Prostate gland (tissue), 2 donors: ENCODE measurements at regions not wholly inside any gene's neighbourhood (a gene's known extent, or its start where the extent isn't known, plus 50 kb on each side); places are given as distances from the start of the nearest gene placed in this dataset.

Experiments
- DNase-seq: peaks from one replicate; pipeline ENCODE4 v3.0.0-alpha.2; 2019; ENCODE audit warnings: low spot score
- H3K27ac ChIP-seq, 2 donors: fragments of 200-600 bp; sonication (generic); 2 replicates each; pipeline ENCODE4 v1.5.1; 2017 to 2019
- H3K27me3 ChIP-seq: fragments of 200-600 bp; sonication (generic); replicated peaks from 2 replicates; pipeline ENCODE4 v1.5.1; 2019; ENCODE audit not compliant: insufficient read depth
- H3K36me3 ChIP-seq, 2 donors: fragments of 200-600 bp; sonication (generic); 1 replicate in 1 of 2; 2 replicates in 1 of 2; pipeline versions ENCODE4 v1.5.1 to v1.8.1; 2017 to 2019
- H3K4me1 ChIP-seq: fragments of 200-600 bp; sonication (generic); replicated peaks from 2 replicates; pipeline ENCODE4 v1.5.1; 2019
- H3K4me3 ChIP-seq, 2 donors: fragments of 200-600 bp; sonication (generic); 2 replicates each; pipeline ENCODE4 v1.5.1; 2017 to 2019
- H3K9me3 ChIP-seq: fragments of 200-600 bp; sonication (generic); 2 replicates; pipeline ENCODE4 v1.5.1; 2017
- POLR2A ChIP-seq: fragments of 450-650 bp; IDR thresholded peaks from one replicate; pipeline ENCODE4 v1.6.1; 2016; ENCODE audit warnings: antibody characterized with exemption, mild to moderate bottlenecking
- POLR2AphosphoS5 ChIP-seq: sonication (generic); formaldehyde crosslinking; IDR thresholded peaks from one replicate; pipeline ENCODE4 v1.6.1; 2017; ENCODE audit warnings: antibody characterized with exemption
- WGBS: methylation state at CpG from one replicate; pipeline ENCODE4 v1.1.5; 2018; 5-methylcytosine and 5-hydroxymethylcytosine counted together
- intact Hi-C: fragments of 100-400 bp; cut with DNase I; formaldehyde crosslinking; loops from one replicate; pipeline ENCODE4 v1.14.2; 2022
- TF ChIP-seq, protein P1 (sequence below), 4 experiments: fragments of 200-600 bp in 2 of 4; fragments of 450-650 bp in 2 of 4; sonication (generic) in 2 of 4; IDR thresholded peaks; 1 replicate in 3 of 4; 2 replicates in 1 of 4; pipeline ENCODE4 v1.5.1; 2016 to 2019; ENCODE audit warnings: antibody characterized with exemption in 4 of 4, mild to moderate bottlenecking in 2 of 4, moderate library complexity in 2 of 4

DNA sequence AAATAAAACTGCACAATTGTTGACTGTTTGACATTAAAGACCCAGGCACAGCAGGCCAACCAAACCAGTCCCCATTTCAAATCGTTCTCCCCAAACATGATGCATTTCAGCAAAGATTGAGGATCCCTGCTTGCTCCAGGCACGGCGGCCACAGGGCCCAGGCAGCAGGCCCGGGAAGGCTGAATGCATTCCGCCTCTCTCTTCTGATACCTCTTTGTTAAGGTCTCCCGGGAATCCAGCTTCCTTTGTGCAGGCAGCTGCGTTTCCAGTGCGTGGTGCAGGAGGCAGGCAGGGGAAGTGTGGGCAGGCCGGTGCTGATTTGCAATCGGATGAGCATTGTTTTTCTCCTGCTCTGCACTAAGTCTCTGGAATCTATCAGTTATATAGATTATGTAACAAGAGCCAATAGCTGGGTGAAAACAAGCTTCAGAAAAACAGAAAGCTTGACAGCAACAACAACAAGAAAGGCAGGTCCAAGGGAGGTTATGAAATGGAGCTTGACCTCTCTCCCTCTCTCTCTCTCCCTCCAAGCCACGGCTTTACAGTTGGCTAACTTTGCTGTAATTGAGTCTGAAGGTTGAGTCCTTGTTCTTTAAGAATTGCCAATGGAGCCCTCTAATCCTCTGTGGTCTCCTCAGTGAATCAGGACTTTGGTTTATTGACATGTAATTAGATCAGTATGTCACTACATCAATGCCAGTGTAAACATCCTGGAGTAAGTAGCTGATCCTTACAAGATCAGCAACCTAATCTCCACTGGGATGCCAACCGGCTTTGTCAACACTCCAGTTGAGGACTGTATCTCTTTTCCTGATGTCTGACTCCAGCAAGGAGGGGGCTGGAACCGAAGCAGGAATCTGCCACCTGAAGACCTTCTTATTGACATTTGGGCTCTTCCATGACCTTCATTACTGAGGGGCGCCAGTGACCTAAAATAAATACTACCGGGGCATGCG lies 338.0 kb downstream of the TEX29 start:
- Histone ChIP-seq H3K27ac (no peak overlapping the region), H3K36me3 (no peaks in the 10 kb centered on the region), H3K27me3 (no peaks in the 10 kb centered on the region), H3K4me1 (no peaks in the 10 kb centered on the region), H3K4me3 (no peak overlapping the region), H3K9me3 (no peaks in the 10 kb centered on the region)
- intact Hi-C loops: no loop called here
- peak; percentile 38 for TF ChIP-seq POLR2AphosphoS5
- no peak for TF ChIP-seq POLR2A
- 53% methylated on average over 16 of the region's 16 CpGs for WGBS
- DNase-seq: no peak

DNA sequence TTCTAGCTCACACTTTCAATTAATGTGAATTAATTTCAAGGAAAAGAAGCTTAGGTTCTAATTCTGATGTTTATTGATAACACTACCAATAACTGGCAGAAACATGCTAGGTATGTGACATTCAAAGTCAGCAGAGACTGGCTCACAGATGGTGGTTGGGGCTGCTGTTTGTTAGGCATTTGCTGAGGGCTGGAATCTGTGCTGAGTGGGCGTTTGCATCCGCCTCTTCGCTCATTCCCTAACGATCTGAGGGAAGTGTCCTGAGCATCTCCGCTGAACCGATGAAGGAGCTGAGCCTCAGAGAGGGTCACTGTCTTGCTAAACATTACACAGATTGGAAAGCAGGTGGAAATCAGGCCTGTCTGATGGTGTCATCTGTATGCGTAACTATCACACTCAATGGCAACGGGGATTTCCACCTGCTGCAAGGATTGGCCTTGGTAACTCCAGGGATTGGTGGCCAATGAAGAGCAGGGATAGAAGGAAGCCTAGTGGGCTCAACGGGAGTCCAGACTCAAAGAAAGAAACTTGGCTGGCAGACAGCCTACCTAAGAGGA lies 338.9 kb downstream of the TEX29 start:
- Histone ChIP-seq H3K36me3 (no peaks in the 10 kb centered on the region), H3K27me3 (no peaks in the 10 kb centered on the region), H3K9me3 (no peaks in the 10 kb centered on the region), H3K27ac (no peak overlapping the region), H3K4me3 (no peak overlapping the region), H3K4me1 (no peaks in the 10 kb centered on the region)
- intact Hi-C loops: no loop called here
- TF ChIP-seq, protein P1, sequence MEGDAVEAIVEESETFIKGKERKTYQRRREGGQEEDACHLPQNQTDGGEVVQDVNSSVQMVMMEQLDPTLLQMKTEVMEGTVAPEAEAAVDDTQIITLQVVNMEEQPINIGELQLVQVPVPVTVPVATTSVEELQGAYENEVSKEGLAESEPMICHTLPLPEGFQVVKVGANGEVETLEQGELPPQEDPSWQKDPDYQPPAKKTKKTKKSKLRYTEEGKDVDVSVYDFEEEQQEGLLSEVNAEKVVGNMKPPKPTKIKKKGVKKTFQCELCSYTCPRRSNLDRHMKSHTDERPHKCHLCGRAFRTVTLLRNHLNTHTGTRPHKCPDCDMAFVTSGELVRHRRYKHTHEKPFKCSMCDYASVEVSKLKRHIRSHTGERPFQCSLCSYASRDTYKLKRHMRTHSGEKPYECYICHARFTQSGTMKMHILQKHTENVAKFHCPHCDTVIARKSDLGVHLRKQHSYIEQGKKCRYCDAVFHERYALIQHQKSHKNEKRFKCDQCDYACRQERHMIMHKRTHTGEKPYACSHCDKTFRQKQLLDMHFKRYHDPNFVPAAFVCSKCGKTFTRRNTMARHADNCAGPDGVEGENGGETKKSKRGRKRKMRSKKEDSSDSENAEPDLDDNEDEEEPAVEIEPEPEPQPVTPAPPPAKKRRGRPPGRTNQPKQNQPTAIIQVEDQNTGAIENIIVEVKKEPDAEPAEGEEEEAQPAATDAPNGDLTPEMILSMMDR (IDR thresholded peaks at IDR 0.05): no peak
- TF ChIP-seq POLR2A (no peak), POLR2AphosphoS5 (no peak)
- WGBS: 83% methylated on average over 9 of the region's 9 CpGs
- no peak for DNase-seq

DNA sequence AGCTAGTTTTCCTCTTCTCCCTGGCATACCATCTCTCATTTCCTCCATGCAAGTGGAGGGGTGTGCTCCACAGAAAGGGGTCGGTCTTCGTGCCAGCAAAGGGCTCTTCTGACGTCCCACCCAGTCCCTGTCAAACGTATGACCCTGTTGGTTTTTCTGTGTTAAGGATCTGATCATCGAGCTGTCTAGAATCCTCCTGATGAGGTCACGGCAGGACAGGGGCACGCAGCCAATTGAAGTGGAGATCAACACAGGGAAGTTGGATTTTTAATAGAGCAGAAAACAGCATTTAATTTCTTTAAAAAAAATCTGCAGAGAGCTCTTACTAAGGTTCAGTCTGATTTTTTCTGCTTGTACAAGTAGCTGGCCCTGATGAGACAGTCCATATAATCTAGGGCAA lies 339.4 kb downstream of the TEX29 start:
- 75% methylated on average over 7 of the region's 7 CpGs for WGBS
- Histone ChIP-seq H3K36me3 (no peaks in the 10 kb centered on the region), H3K4me1 (no peaks in the 10 kb centered on the region), H3K9me3 (no peaks in the 10 kb centered on the region), H3K4me3 (no peak overlapping the region), H3K27ac (no peak overlapping the region), H3K27me3 (no peaks in the 10 kb centered on the region)
- DNase-seq: no peak
- TF ChIP-seq POLR2AphosphoS5: no peak
- TF ChIP-seq, protein P1 (IDR thresholded peaks at IDR 0.05): no peak
- no peak for TF ChIP-seq POLR2A
- intact Hi-C loops: no loop called here

DNA sequence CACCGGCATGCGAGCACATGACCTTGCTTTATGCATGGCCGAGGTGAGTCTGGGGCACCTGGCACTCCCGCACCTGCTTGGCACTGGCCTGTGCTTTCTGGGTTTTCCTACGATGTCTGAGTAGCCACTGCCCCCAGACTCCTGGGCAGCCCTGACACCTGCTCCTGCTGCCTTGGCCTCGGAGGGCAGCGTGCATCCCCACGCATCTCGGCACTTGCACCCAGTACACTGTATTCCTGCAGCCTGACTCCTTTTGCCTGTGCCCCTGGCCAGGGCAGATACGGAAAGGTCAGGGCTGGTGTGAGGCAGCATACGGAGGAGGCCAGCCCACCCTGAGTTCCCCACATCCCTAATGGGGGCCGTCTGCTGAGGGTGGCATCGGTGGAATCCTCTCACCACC lies 340.6 kb downstream of the TEX29 start:
- intact Hi-C loops: no loop called here
- H3K9me3 ChIP-seq: no peaks in the 10 kb centered on the region
- no peaks in the 10 kb centered on the region for H3K4me1 ChIP-seq
- WGBS: 82% methylated on average over 12 of the region's 13 CpGs
- H3K4me3 ChIP-seq: no peak overlapping the region
- no peaks in the 10 kb centered on the region for H3K27me3 ChIP-seq
- TF ChIP-seq POLR2A (no peak), POLR2AphosphoS5 (no peak)
- TF ChIP-seq, protein P1 (IDR thresholded peaks at IDR 0.05): no peak
- no peaks in the 10 kb centered on the region for H3K36me3 ChIP-seq
- H3K27ac ChIP-seq: no peak overlapping the region
- DNase-seq: no peak

DNA sequence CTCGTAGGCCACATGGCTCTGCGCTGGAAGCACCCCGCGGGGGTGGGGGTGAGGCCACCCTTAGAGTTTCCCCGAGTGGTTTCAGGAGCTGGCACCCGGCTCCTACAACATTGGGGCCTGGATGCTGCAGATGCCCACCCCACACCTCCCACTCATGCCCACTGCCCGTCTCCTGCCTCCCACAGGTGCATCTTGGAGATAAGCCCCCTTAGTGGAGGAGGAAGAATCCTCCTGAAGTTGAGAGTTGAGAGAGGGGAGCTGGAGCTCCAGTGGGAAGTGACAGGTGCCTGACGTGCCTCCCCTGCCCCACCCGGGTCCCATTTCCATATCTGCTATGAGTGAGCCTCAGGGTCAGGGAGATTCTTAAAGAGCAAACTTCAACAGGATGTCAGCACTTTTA lies 341.3 kb downstream of the TEX29 start:
- TF ChIP-seq, protein P1 (IDR thresholded peaks at IDR 0.05): no peak
- no peak for TF ChIP-seq POLR2A
- TF ChIP-seq POLR2AphosphoS5: no peak
- DNase-seq: no peak
- intact Hi-C loops: no loop called here
- H3K27me3 ChIP-seq: no peaks in the 10 kb centered on the region
- H3K4me1 ChIP-seq: no peaks in the 10 kb centered on the region
- 96% methylated on average over 8 of the region's 9 CpGs for WGBS
- H3K4me3 ChIP-seq: no peak overlapping the region
- H3K9me3 ChIP-seq: no peaks in the 10 kb centered on the region
- H3K27ac ChIP-seq: no peak overlapping the region
- H3K36me3 ChIP-seq: no peaks in the 10 kb centered on the region
